ENCODE measurements at regions not wholly inside any gene's neighbourhood (a gene's known extent, or its start where the extent isn't known, plus 50 kb on each side); places are given as distances from the start of the nearest gene placed in this dataset.

DNA sequence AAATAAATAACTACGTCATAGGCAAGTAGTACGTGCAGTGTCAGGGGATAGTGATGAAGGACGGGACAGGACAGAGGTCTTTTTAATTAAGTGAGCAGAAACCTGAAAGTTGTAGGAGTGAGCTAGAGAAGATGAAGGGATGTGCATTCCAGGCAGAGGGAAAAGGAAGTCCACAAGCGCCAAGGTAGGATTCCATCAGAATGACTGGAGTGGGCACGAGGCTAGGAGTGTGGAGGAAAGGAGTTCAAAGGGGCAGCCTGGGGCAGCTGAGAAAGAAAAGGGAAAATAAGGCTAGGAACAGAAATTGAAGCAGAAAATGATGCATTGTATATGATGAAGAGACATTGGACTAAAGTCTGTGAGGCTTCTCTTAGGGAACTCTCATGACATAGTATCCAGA, 192.2 kb upstream of the TLL1 start:
- DNase-seq (ENCODE audit: low read depth), result no peak
- TF ChIP-seq, protein P1, sequence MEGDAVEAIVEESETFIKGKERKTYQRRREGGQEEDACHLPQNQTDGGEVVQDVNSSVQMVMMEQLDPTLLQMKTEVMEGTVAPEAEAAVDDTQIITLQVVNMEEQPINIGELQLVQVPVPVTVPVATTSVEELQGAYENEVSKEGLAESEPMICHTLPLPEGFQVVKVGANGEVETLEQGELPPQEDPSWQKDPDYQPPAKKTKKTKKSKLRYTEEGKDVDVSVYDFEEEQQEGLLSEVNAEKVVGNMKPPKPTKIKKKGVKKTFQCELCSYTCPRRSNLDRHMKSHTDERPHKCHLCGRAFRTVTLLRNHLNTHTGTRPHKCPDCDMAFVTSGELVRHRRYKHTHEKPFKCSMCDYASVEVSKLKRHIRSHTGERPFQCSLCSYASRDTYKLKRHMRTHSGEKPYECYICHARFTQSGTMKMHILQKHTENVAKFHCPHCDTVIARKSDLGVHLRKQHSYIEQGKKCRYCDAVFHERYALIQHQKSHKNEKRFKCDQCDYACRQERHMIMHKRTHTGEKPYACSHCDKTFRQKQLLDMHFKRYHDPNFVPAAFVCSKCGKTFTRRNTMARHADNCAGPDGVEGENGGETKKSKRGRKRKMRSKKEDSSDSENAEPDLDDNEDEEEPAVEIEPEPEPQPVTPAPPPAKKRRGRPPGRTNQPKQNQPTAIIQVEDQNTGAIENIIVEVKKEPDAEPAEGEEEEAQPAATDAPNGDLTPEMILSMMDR (IDR thresholded peaks at IDR 0.05; ENCODE audit: insufficient read depth, low read depth, low read length, missing control alignments), result no peak
- H3K4me3 ChIP-seq (ENCODE audit: low read depth, low read length), result no peak overlapping the region

DNA sequence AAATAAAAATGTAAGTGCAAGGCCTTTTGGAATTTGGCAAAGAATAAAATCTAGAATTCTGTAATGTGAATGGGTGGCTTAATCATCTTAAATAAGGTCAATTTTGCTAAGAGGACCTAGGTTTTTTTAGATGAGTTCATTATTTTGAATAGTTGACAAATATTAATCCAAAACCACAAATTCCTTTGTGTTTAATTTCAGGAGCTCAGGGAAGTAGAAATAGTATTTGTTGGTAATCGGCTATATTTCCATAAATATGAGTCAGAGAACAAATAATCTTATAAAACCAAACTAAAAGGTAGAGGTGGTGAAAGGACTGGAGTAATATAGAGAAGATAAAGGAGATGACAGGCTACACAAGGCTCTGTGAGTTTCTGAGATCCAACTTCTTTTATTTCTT, 190.4 kb upstream of the TLL1 start:
- TF ChIP-seq, protein P1 (IDR thresholded peaks at IDR 0.05; ENCODE audit: insufficient read depth, low read depth, low read length, missing control alignments), result no peak
- H3K4me3 ChIP-seq (ENCODE audit: low read depth, low read length), result no peak overlapping the region
- DNase-seq (ENCODE audit: low read depth), result no peak

DNA sequence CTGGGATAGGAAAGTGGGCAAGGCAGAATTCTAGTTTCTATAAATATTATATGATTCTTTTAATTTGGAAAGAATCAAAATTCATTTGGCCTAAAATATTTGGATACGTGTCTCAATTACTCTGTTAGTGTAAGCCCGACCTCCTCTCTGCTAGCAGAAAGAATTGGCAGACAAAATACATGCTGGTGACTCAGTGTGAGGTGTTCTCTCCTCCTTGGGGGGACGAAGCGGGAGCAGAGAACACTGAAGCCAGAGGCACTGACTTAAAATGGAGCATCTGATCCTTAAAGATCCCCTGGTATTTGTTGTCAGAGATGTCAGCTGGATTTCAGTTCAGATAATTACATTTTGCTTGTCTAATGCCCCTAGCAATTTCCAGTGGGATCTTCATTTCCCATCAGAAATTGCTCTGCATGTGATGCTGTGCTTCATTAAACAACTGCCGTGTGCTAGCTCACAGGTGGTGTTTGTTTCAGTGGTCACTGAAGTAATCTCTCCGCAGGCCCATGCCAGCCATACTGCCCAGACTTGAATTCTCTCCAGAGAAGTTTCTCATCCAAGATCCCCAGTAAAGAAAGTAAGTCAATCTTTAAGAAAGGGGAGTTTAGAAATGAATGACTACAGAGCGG, 188.7 kb upstream of the TLL1 start:
- TF ChIP-seq, protein P1 (IDR thresholded peaks at IDR 0.05; ENCODE audit: insufficient read depth, low read depth, low read length, missing control alignments), result no peak
- no peak overlapping the region for H3K4me3 ChIP-seq (ENCODE audit: low read depth, low read length)
- no peak for DNase-seq (ENCODE audit: low read depth)

DNA sequence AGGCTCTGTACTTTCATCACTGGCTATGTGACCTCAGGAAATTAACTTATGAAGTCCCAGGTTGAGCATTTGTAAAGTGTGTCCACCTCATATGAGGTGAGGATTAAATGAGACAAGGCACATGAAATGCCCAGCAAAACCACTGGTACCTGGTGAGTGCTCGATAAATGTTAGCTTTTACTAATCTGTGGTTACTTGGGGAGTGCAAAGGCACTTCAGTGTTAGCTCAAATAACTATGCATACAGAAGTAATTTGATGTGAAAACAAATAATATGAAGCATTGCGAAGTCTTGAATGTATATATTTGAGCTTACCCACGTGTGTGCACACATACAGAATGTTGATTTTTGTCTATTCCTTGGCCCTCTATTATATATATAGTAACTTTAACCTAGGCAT, 186.3 kb upstream of the TLL1 start:
- no peak for DNase-seq (ENCODE audit: low read depth)
- H3K4me3 ChIP-seq (ENCODE audit: low read depth, low read length), result no peak overlapping the region
- TF ChIP-seq, protein P1 (IDR thresholded peaks at IDR 0.05; ENCODE audit: insufficient read depth, low read depth, low read length, missing control alignments), result no peak

DNA sequence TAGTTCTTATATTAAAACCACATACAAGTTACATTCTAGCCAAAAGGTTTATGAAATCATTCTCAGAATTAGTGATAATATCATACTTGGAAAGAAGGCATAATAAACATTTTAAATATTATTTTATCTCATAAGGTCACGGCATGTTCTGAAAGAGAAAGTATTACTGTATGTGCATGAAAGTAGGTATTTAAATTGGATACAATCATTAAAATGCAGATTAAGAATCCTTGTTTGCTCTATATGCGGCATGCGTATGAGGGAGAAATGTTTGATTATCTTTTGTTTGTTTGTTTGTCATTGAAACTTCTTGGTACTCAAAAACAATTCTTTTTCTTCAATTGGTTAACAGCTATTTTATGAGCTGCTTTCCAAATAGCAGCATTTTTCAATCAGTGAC, 183.9 kb upstream of the TLL1 start:
- TF ChIP-seq, protein P1 (IDR thresholded peaks at IDR 0.05; ENCODE audit: insufficient read depth, low read depth, low read length, missing control alignments), result no peak
- H3K4me3 ChIP-seq (ENCODE audit: low read depth, low read length), result no peak overlapping the region
- no peak for DNase-seq (ENCODE audit: low read depth)

DNA sequence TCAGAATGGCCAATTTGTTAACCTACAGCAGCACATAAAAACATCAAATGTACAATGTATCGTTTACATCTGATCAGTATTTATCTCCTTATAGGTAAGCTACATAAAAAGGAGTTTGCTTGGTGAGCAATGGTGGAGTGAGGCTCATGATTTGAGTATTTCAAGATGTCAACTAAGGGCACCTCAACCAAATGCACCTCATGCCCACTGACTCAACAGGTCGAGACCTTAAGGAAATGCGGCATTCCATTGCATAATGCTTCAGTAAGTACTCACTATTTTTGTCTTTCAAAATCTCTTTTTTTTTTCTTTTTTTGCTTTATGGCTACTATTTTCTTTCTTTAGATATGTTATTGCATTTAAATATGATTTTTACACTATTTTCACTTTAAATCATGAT, 181.0 kb upstream of the TLL1 start:
- no peak for DNase-seq (ENCODE audit: low read depth)
- TF ChIP-seq, protein P1 (IDR thresholded peaks at IDR 0.05; ENCODE audit: insufficient read depth, low read depth, low read length, missing control alignments), result no peak
- no peak overlapping the region for H3K4me3 ChIP-seq (ENCODE audit: low read depth, low read length)

DNA sequence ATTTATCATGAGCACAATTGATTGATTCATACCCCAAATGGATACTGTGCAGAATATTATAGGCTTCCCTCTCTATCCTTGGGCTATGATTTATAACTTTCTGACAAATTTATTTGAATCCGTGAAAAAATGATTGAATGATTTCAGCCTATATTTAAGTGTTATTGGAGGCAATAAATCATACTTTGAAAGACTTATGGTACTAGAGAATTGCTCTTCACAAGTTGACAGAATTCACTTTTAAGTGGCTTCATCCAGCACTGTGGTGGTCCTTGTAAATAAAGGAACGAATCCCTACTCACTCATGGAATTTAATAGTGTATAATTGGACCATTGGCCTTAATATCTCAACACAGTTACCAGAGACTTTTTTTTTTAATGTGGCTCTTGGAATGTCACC, 174.8 kb upstream of the TLL1 start:
- TF ChIP-seq, protein P1 (IDR thresholded peaks at IDR 0.05; ENCODE audit: insufficient read depth, low read depth, low read length, missing control alignments), result no peak
- no peak for DNase-seq (ENCODE audit: low read depth)

More for the DNA sequence above, 174.8 kb upstream of the TLL1 start:
- no peak overlapping the region for H3K4me3 ChIP-seq (ENCODE audit: low read depth, low read length)

Measured in GM12865 (cell line).